Erythroblast (primary cell): ENCODE measurements at regions not wholly inside any gene's neighbourhood (a gene's known extent, or its start where the extent isn't known, plus 50 kb on each side); places are given as distances from the start of the nearest gene placed in this dataset.

Source experiments
- GATA1 ChIP-seq: IDR thresholded peaks from 2 replicates; pipeline ENCODE4 v1.6.1; 2011; ENCODE audit warnings: low read depth, mild to moderate bottlenecking, control low read depth, low read length, moderate library complexity
- POLR2A ChIP-seq: IDR thresholded peaks from 2 replicates; pipeline ENCODE4 v1.6.1; 2011; ENCODE audit warnings: mild to moderate bottlenecking, low read length

GRCh38 chr2:41806286-41806685, 241.5 kb upstream of the PKDCC start:
- TF ChIP-seq POLR2A (no peak), GATA1 (no peak)
